GM20000 (cell line): ENCODE measurements at regions not wholly inside any gene's neighbourhood (a gene's known extent, or its start where the extent isn't known, plus 50 kb on each side); places are given as distances from the start of the nearest gene placed in this dataset.

Source experiments
- DNase-seq: peaks from one replicate; pipeline ENCODE4 v3.0.0; 2012; ENCODE audit warnings: low spot score
- TF ChIP-seq, protein P1 (sequence below): IDR thresholded peaks from 2 replicates; pipeline ENCODE4 v1.5.1; 2012; ENCODE audit warnings: mild to moderate bottlenecking, control low read depth; ENCODE audit errors: extremely low read depth, missing control alignments

GRCh38 chr4:35591035-35591434 lies 653.3 kb downstream of the ARAP2 start:
- TF ChIP-seq, protein P1, sequence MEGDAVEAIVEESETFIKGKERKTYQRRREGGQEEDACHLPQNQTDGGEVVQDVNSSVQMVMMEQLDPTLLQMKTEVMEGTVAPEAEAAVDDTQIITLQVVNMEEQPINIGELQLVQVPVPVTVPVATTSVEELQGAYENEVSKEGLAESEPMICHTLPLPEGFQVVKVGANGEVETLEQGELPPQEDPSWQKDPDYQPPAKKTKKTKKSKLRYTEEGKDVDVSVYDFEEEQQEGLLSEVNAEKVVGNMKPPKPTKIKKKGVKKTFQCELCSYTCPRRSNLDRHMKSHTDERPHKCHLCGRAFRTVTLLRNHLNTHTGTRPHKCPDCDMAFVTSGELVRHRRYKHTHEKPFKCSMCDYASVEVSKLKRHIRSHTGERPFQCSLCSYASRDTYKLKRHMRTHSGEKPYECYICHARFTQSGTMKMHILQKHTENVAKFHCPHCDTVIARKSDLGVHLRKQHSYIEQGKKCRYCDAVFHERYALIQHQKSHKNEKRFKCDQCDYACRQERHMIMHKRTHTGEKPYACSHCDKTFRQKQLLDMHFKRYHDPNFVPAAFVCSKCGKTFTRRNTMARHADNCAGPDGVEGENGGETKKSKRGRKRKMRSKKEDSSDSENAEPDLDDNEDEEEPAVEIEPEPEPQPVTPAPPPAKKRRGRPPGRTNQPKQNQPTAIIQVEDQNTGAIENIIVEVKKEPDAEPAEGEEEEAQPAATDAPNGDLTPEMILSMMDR, result no peak
- no peak for DNase-seq

GRCh38 chr4:35604252-35604651 lies 640.1 kb downstream of the ARAP2 start:
- DNase-seq, result no peak
- TF ChIP-seq, protein P1, result no peak

- TF ChIP-seq, protein P1, result no peak
- DNase-seq, result no peak
These were observed 639.6 kb downstream of the ARAP2 start for GRCh38 chr4:35604724-35605123.

DNA sequence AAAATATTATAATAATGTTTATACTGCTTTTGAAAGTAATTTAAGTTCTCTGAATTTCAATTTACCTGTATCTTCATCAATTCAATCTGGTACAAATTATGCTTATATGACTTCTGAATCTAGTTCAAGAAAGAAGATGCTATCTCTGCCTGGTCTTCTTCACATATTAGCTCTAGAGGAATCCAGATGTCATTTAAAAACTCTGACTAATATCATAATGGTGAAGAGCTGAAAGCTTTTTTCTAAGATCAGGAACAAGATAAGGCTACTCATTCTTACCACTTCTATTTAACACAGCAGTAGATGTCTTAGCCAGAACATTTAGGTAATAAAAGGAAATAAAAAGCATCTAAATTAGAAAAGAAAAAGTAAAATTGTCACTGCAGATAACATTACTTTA lies 636.1 kb downstream of the ARAP2 start:
- DNase-seq, result no peak
- TF ChIP-seq, protein P1, result no peak

DNA sequence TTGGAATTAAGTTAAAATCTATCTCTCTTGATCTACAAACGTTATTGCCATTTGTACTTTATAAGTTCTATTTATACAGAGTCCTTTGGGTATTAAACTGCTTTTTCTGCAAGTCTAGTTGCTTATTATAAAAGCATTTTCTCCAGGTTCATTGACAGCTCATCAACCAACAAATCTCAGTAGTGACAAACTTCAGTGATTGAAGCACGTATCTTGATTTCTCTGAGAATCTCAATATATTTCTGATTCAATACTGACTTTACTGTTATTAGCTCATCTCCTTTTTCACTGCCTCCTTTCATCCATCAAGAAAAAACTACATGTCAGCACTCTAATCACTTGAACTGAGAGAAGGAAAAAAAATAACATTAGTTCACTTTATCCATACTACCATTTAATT lies 630.2 kb downstream of the ARAP2 start:
- TF ChIP-seq, protein P1, result no peak
- DNase-seq, result no peak

- TF ChIP-seq, protein P1, result no peak
- no peak for DNase-seq
These were observed 604.4 kb downstream of the ARAP2 start for GRCh38 chr4:35639929-35640328.

DNA sequence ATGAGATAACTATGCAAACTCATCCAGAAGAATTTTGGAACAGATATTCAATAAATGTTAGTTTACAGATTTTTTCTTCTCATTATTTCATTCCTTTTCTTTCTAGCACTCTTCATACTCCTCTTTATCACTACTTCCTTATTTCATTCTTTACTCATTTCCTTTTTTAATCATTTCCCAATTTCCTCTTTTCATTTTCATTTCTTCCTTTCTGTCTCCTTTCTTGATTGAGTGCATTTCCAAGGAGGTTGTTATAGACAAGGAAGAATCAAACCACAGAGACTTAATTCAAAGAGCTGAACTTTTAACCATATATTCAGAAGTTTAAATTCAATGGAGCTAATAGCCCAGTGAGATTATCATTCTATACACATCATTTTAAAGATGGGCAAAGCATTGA lies 600.7 kb downstream of the ARAP2 start:
- TF ChIP-seq, protein P1, result no peak
- no peak for DNase-seq

DNA sequence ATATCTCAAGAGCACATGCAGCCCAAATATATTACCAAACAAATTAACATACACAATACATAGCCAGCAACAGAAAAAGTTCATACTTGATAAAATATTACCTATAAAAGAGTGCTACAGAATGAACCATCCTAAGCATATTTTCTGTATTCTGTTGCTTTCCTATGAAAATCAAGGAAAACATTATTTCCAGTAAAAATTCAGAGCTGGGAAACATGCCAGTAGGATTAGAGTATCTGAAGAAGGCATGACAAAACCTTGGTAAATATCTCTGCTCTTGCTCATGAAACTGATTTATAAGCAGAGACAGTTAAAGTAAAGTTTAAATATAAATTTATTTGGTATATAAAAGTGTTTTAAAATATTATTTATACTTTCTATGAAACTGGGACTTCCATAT lies 599.7 kb downstream of the ARAP2 start:
- no peak for DNase-seq
- TF ChIP-seq, protein P1, result no peak
